SH-SY5Y (cell line): ENCODE measurements at regions not wholly inside any gene's neighbourhood (a gene's known extent, or its start where the extent isn't known, plus 50 kb on each side); places are given as distances from the start of the nearest gene placed in this dataset.

Source experiments
- GATA2 ChIP-seq: IDR thresholded peaks from 2 replicates; pipeline ENCODE4 v1.6.1; 2011; ENCODE audit warnings: mild to moderate bottlenecking, low read depth, low read length
- GATA3 ChIP-seq: IDR thresholded peaks from 2 replicates; pipeline ENCODE4 v1.6.1; 2011; ENCODE audit warnings: low read depth, mild to moderate bottlenecking, low read length, moderate library complexity

- TF ChIP-seq GATA3 = no peak
Measured at GRCh38 chr2:15756011-15756550, 164.4 kb downstream of the DDX1 start.

- no peak for TF ChIP-seq GATA3
Measured at GRCh38 chr2:15756882-15757819, 165.5 kb downstream of the DDX1 start.

GRCh38 chr2:15757820-15758586 is 166.3 kb downstream of the DDX1 start:
- TF ChIP-seq GATA2 = no peak
- TF ChIP-seq GATA3 = no peak

GRCh38 chr2:15758848-15759247 is 167.2 kb downstream of the DDX1 start:
- TF ChIP-seq GATA2 = no peak
- no peak for TF ChIP-seq GATA3

GRCh38 chr2:15759385-15759784 is 167.7 kb downstream of the DDX1 start:
- TF ChIP-seq GATA3 = no peak
- TF ChIP-seq GATA2 = no peak

- TF ChIP-seq GATA2 (no peak), GATA3 (no peak)
Measured at GRCh38 chr2:15760232-15760910, 168.7 kb downstream of the DDX1 start.

GRCh38 chr2:15761056-15761455 is 169.4 kb downstream of the DDX1 start:
- no peak for TF ChIP-seq GATA3
- TF ChIP-seq GATA2 = no peak

GRCh38 chr2:15761910-15762309 is 170.2 kb downstream of the DDX1 start:
- TF ChIP-seq GATA3 (no peak), GATA2 (no peak)

- no peak for TF ChIP-seq GATA3
- no peak for TF ChIP-seq GATA2
Measured at GRCh38 chr2:15762449-15762848, 170.8 kb downstream of the DDX1 start.

- TF ChIP-seq GATA3 (no peak), GATA2 (no peak)
Measured at GRCh38 chr2:15763106-15763821, 171.6 kb downstream of the DDX1 start.

- TF ChIP-seq GATA3 (no peak), GATA2 (no peak)
Measured at GRCh38 chr2:15763822-15764682, 172.4 kb downstream of the DDX1 start.

GRCh38 chr2:15764683-15765011 is 173.0 kb downstream of the DDX1 start:
- no peak for TF ChIP-seq GATA2
- no peak for TF ChIP-seq GATA3

- TF ChIP-seq GATA2 (no peak), GATA3 (no peak)
Measured at GRCh38 chr2:15765211-15765610, 173.5 kb downstream of the DDX1 start.
